Keratinocyte (primary cell): ENCODE measurements at regions not wholly inside any gene's neighbourhood (a gene's known extent, or its start where the extent isn't known, plus 50 kb on each side); places are given as distances from the start of the nearest gene placed in this dataset.

ENCODE experiments used
- DNase-seq: peaks from one replicate; pipeline ENCODE4 v3.0.0-alpha.2; 2011; ENCODE audit warnings: low read depth, missing footprints, low spot score
- FAIRE-seq: peaks from 2 replicates; lab custom pipeline; 2011; peaks lifted over from hg19 to GRCh38; lab: Jason Lieb, UNC
- H2AFZ ChIP-seq: 2 replicates; pipeline ENCODE4 v1.6.0; 2012; ENCODE audit warnings: low read length, control low read depth, inconsistent platforms; ENCODE audit not compliant: control insufficient read depth
- H3K27ac ChIP-seq: 2 replicates; pipeline ENCODE4 v1.5.1; 2011; ENCODE audit warnings: low read length; ENCODE audit not compliant: control insufficient read depth, insufficient read depth
- H3K27me3 ChIP-seq: 3 replicates; pipeline ENCODE4 v1.6.0; 2011; ENCODE audit warnings: low read length; ENCODE audit not compliant: control insufficient read depth, insufficient read depth; ENCODE audit errors: extremely low read depth
- H3K36me3 ChIP-seq, 2 experiments: 2 replicates in 1 of 2; 3 replicates in 1 of 2; pipeline ENCODE4 v1.5.1; 2011; ENCODE audit warnings: low read length in 2 of 2, mild to moderate bottlenecking in 1 of 2; ENCODE audit not compliant: control insufficient read depth in 2 of 2, insufficient read depth in 2 of 2; ENCODE audit errors: extremely low read depth in 1 of 2
- H3K4me1 ChIP-seq: 3 replicates; pipeline ENCODE4 v1.5.1; 2011; ENCODE audit warnings: low read length; ENCODE audit not compliant: control insufficient read depth, insufficient read depth; ENCODE audit errors: extremely low read depth
- H3K4me2 ChIP-seq: 3 replicates; pipeline ENCODE4 v1.6.0; 2011; ENCODE audit warnings: low read depth, low read length; ENCODE audit not compliant: control insufficient read depth, insufficient read depth; ENCODE audit errors: extremely low read depth
- H3K4me3 ChIP-seq, 3 experiments: fragments of 200-600 bp in 1 of 3; sonication (generic) in 1 of 3; 2 replicates in 2 of 3; 3 replicates in 1 of 3; pipeline ENCODE4 v1.5.1; 2011 to 2016; ENCODE audit warnings: low read length in 3 of 3, mild to moderate bottlenecking in 3 of 3, control low read depth in 2 of 3, inconsistent platforms in 1 of 3, low read depth in 1 of 3, mixed read lengths in 1 of 3, mixed run types in 1 of 3, moderate library complexity in 1 of 3; ENCODE audit not compliant: control insufficient read depth in 2 of 3, insufficient read depth in 2 of 3; ENCODE audit errors: extremely low read depth in 1 of 3
- H3K79me2 ChIP-seq: 2 replicates; pipeline ENCODE4 v1.6.0; 2012; ENCODE audit warnings: low read length; ENCODE audit not compliant: control insufficient read depth, insufficient read depth
- H3K9ac ChIP-seq: 3 replicates; pipeline ENCODE4 v1.6.0; 2011; ENCODE audit warnings: low read length; ENCODE audit not compliant: control insufficient read depth, insufficient read depth; ENCODE audit errors: extremely low read depth
- H3K9me1 ChIP-seq: 3 replicates; pipeline ENCODE4 v1.6.0; 2011; ENCODE audit warnings: low read length; ENCODE audit not compliant: control insufficient read depth, insufficient read depth; ENCODE audit errors: extremely low read depth
- H3K9me3 ChIP-seq: 2 replicates; pipeline ENCODE4 v1.5.1; 2012; ENCODE audit warnings: low read depth, low read length; ENCODE audit not compliant: control insufficient read depth
- H4K20me1 ChIP-seq: 3 replicates; pipeline ENCODE4 v1.6.0; 2011; ENCODE audit warnings: low read length; ENCODE audit not compliant: control insufficient read depth, insufficient read depth; ENCODE audit errors: extremely low read depth
- CTCF ChIP-seq, 3 experiments: IDR thresholded peaks in 1 of 3; conservative IDR thresholded peaks in 1 of 3; optimal IDR thresholded peaks in 1 of 3; 2 replicates in 2 of 3; 3 replicates in 1 of 3; pipeline versions ENCODE3 to v1.5.1; 2011; ENCODE audit warnings: low read length in 3 of 3, mild to moderate bottlenecking in 3 of 3, moderate library complexity in 2 of 3, control low read depth in 1 of 3, inconsistent platforms in 1 of 3; ENCODE audit not compliant: insufficient read depth in 2 of 3; ENCODE audit errors: extremely low read depth in 1 of 3
- EZH2 ChIP-seq: IDR thresholded peaks from one replicate; pipeline ENCODE4 v1.6.1; 2012; ENCODE audit warnings: inconsistent platforms, mild to moderate bottlenecking, low read length, moderate library complexity
- dilution Hi-C: fragments of 300-500 bp; cut with MboI; formaldehyde crosslinking; loops from one replicate; pipeline ENCODE4 v1.7.0; 2020; ENCODE audit warnings: low sequenced_read_pairs; ENCODE audit not compliant: extremely low pct_ligation_motif_present

- Histone ChIP-seq H3K27ac (no peak overlapping the region), H4K20me1 (no peaks in the 10 kb centered on the region), H3K9me1 (no peaks in the 10 kb centered on the region), H3K4me2 (no peak overlapping the region), H3K9me3 (peaks cover 3% of the 10 kb centered on the region), H3K9ac (no peak overlapping the region), H3K79me2 (no peaks in the 10 kb centered on the region), H3K27me3 (no peaks in the 10 kb centered on the region), H2AFZ (no peak overlapping the region), H3K4me1 (no peaks in the 10 kb centered on the region), H3K4me3 (no peak overlapping the region), H3K36me3 (no peaks in the 10 kb centered on the region)
- TF ChIP-seq CTCF (optimal IDR thresholded peaks at IDR 0.05 in 1 of 3, IDR thresholded peaks at IDR 0.05 in 1 of 3, conservative IDR thresholded peaks at IDR 0.05 in 1 of 3; ENCODE audit: extremely low read depth in 1 of 3, insufficient read depth in 2 of 3, low read length in 3 of 3) = no peak
- no peak for TF ChIP-seq EZH2
- DNase-seq (no peak), FAIRE-seq (no peak)
- dilution Hi-C loops = no loop called here
Measured at GRCh38 chr1:209191262-209191634, 392.3 kb upstream of the CAMK1G start.

- Histone ChIP-seq H3K4me3 (no peak overlapping the region), H3K9me1 (no peaks in the 10 kb centered on the region), H4K20me1 (no peaks in the 10 kb centered on the region), H3K79me2 (no peaks in the 10 kb centered on the region), H2AFZ (no peak overlapping the region), H3K27ac (no peak overlapping the region), H3K9me3 (peaks cover 7% of the 10 kb centered on the region), H3K36me3 (no peaks in the 10 kb centered on the region), H3K4me1 (no peaks in the 10 kb centered on the region), H3K27me3 (no peaks in the 10 kb centered on the region), H3K9ac (no peak overlapping the region), H3K4me2 (no peak overlapping the region)
- dilution Hi-C loops = no loop called here
- FAIRE-seq (no peak), DNase-seq (no peak)
- no peak for TF ChIP-seq CTCF (optimal IDR thresholded peaks at IDR 0.05 in 1 of 3, IDR thresholded peaks at IDR 0.05 in 1 of 3, conservative IDR thresholded peaks at IDR 0.05 in 1 of 3; ENCODE audit: extremely low read depth in 1 of 3, insufficient read depth in 2 of 3, low read length in 3 of 3)
- no peak for TF ChIP-seq EZH2
Measured at GRCh38 chr1:209196140-209196539, 387.4 kb upstream of the CAMK1G start.
